NCI-H1092 (cell line): ENCODE measurements at regions not wholly inside any gene's neighbourhood (a gene's known extent, or its start where the extent isn't known, plus 50 kb on each side); places are given as distances from the start of the nearest gene placed in this dataset.

Source experiments
- DNase-seq: peaks from one replicate; lab custom pipeline; 2025; lab: John Stamatoyannopoulos, UW

DNA sequence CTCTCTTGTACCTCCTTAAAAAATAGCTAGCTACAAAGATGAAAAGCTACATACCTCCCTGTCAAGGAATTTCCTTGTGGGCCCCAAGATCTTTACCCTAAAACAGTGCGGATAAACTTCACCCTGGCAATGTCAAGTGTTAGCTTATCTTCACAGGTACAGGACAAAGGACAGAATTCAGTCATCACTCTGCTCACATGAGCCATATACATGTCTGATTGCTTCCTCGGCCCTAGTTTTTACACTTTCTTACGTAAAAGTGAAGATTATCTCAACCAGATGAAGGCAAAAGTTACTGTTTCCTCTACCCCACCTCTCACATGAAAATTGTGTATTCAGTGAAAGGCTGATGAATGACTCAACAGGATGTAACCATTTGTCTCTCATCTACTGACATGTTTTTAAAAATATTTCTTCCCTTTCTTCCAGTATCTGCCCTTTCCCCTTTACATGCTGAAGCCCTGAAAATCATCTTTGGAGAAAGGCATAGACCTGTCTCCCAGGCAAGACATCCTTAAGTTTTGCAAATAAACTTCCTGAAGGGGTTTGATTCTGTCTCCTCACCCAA is 890.1 kb downstream of the GALC start:
- DNase-seq = no peak

DNA sequence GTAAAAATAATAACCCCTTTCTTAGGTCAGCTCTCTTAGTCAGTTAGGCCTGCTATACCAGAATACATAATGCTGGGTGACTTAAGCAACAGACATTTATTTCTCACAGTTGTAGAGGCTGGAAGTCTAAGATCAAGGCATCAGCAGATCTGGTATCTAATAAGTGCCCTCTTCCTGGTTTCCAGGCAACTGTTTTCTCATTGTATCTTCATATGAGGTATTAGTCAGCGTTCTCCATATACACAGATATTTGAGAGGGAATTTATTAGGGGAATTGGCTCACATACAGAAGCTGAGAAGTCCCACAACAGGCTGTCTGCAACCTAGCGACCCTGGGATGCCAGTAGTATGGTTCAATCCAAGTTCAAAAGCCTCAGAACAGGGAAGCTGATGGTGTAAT is 896.0 kb downstream of the GALC start:
- no peak for DNase-seq

DNA sequence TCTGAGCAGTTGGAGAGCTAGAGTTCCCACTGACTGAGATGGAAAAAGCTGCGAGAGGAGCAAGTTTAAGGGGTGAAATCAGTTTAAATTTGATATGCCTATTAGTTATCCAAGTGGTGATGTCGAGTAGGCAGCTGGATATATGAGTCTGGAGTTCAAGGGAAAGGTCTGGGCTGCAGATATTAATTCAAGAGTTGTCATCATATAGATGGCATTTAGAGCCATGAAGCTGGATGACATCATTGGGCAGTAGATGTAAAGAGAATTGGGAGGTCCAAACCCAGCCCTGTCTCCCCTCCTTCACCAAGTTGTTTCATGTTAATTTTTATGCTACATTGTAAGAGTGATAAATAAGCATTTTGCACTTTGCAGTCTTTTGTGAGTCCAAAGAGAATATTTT is 898.1 kb downstream of the GALC start:
- DNase-seq = no peak

DNA sequence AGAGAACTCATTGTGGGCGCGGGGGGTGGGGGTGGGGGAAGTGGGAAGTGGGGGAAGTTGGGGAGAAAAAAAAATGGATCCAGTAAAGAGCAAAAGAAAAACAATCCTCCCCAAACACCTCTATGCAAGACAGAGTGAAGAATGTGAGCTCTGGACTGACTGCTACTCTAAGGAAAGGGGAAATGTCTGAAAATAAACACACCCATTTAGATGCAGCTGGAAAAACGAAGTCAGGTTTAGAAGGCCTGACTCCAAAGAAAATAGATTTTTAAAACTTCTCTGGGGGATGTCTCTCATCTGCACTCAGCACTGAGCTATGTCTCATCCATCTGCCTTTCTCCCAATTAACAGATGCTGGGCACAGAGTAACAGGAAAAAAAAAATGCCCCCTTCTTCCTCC is 904.4 kb downstream of the GALC start:
- no peak for DNase-seq

DNA sequence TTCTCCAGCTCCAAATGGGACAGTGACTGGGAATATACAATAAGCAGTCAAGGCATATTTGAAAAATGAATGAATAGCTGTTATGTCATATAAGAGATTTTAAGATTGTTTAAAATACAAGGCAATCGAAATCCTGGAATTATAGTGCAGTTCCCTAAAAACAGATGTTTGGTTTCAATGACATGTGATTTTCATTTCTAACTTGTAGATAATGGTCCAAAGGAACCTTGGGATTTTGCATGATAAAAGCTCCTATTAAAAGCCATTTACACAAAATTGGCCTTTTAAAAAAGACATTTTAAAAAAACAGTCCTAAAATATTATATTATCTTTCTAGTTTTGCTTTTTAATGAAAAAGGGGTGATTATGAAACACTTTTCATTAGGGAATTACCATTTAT is 905.1 kb downstream of the GALC start:
- no peak for DNase-seq

DNA sequence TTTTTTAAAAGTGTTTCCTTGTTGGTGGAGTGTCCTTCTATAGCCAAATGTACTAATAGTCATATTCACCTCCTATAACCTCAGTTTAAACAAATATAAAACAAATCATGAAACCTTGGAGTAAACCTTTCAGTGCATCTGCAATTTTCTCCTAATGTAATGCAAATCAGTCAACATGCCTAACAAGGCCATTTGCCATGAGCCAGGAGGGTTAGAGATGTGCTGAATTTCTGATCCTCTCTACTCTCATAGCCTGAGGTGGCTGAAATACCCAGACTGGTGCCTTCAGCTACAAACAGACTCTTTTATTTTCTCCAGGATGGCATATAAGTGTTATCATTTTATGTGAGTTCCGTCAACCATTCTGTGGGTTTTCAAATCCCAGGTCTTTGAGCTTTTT is 908.1 kb downstream of the GALC start:
- no peak for DNase-seq

DNA sequence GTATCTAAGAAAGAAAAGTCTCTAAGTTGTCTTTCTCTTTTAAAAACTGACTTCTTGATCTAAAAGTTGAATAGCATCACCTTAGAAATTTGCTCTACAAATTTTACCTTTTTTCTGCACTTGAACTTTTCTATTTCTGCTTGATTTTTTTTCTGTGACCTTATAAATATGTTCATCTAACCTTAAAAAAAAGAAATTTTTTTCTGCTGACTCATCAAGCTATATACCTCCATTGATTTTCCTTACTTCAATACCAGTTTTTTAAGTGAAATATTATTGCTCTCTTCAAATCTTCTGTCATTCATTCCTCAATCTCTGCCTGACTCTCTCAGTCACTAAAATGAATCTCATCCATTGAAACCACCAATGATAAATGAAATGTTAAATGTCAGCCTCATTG is 910.1 kb downstream of the GALC start:
- no peak for DNase-seq

DNA sequence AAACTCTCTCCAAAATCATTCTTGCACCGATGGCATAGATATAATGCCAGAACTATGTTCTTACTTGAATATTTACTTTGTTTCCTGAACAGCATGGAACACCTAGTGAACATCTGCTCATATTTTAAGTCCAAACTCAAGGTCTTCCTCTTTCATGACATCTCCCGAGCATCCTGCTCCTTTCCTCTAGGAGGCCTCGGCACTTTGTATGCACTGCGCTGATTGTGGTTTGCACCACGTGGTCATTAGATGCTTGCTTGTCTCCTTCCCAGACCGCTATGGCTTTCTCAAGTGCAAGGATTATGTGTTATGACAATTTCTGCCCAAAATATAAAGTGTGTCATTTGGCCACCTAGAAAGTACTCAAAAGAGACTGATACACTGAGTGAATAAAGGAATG is 912.0 kb downstream of the GALC start:
- no peak for DNase-seq

DNA sequence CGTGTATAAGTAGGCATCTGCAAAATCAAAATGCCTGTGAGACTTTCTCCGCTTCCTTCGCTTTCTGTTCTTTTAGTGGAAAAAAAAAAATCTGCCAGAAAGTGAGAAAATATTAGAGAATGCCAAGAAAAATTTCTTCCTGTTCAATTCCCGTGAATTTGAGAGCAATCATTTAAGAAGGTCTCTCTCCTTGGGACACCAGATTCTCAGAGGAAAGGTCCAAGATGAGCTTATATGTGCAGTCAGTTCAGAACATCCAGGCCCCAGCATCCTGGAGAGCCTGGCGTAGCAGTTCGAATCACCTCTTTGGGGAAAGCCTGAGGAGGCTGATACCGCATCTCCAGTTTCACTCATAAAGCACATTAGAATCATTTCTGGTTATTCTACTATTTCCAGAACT is 912.8 kb downstream of the GALC start:
- DNase-seq = no peak

DNA sequence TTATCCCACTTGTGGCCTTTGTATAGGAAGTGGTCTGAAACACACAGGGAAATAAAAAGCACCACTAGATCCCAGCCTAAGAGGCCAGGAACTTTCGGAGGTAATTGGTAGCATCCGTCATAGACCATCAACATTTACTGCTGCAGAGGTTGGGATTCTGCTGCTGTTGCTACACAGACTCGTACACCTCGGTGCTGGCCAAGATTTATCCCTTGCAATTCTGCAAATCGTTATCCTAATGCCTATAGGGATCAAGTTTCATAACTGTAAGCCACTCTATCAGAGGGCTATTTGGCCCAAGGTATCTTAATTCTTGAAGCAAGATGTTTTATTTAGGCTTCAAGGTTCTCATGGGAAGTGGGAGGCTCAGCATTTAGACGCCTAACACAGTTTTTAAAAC is 913.6 kb downstream of the GALC start:
- peak; percentile 51 for DNase-seq

DNA sequence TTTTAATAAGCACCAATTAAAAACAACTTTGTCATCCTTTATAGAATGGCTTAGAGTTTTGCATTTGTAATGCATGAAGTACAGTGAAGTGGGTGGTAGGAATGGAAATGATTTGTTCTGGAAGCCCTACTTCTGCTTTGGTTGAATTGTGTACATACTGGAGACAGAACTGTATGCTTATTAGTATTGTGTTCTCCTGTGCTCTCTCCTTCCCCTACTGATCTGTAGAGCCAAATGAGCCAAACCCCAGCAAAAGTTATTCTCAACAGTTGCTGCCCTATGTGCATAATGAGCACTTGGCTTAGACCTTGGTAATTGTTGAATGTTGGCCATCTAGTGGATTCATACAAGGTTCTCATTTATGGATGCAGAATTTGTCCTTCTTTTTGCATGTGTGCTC is 916.1 kb downstream of the GALC start:
- DNase-seq = no peak

DNA sequence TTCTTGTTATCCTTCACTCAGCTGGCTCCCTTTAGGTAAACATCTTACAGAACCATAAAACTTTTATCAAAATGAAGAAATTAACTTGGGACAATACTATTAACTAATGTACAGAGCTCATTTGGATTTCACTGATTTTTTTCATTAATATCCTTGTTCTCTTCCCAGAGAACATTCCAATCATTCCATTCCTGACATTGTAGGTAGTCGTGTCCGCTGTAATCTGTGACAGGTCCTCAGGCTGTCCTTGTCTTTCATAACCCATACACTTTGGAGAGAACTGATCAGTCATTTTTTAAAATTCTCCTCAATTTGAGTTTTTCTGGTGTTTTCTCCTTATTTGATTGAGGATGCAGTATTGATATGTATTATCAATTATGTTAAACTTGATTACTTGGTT is 916.8 kb downstream of the GALC start:
- DNase-seq = no peak

DNA sequence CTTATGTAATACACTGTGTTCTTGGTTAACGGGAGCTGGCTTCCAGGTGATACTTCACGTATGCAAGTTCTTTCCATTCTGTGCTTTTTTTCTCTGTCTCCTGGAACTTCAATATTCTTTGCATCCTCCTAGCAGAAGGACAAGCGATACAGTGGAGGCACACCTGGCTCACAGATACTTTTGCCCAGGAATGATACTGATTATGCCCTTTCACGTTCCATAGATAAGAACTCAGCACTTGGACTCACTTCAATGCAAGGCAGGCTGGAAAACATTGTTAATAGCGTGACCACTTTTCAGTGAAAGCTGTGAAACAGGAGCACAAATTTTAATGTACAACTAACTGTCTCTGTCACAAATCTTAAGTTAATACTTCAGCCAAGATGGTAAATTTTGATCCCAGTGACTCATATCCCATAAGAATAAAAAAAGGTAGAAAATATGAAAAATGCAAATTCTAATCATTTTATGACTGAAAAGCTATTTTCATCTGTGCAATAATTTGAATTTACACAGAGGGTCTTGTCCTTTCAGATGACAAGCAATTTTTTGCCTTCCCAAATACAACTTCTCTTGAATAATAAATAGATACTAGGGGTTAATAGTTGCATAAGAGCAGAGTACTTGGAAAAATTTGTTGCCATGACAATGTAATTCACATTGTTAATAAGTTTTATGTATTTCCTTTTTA is 919.0 kb downstream of the GALC start:
- no peak for DNase-seq

DNA sequence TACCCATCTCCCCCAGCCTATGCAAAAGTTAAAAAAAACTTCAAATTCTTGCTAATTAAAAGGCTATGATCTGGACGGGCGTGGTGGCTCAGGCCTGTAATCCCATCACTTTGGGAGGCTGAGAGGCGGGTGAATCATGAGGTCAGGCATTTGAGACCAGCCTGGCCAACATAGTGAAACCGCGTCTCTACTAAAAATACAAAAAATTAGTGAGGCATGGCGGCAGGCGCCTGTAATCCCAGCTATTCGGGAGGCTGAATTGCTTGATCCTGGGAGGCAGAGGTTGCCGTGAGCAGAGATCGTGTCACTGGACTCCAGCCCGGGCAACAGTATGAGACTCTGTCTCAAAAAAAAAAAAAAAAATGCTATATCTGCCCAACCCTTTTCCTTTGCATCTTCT is 925.4 kb downstream of the GALC start:
- DNase-seq = no peak

DNA sequence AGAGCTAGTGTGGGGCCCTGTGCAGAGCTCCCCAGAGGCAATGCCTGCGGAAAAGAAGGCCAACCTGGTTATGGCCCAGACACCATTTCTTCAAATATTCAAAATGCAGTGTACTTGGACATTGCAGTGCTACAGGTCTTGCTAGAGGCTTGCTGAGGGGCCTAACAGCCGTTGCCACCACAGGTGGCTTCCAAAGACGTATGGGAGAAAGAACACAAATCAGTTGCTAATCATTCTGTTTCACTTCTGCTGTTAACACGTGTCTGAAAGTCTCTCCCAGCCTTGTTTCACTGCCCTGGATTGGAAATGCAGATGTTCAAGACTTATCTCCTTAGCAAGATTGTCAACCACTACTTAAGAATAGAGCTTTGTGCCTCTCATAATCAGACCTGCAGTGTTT is 925.9 kb downstream of the GALC start:
- no peak for DNase-seq

DNA sequence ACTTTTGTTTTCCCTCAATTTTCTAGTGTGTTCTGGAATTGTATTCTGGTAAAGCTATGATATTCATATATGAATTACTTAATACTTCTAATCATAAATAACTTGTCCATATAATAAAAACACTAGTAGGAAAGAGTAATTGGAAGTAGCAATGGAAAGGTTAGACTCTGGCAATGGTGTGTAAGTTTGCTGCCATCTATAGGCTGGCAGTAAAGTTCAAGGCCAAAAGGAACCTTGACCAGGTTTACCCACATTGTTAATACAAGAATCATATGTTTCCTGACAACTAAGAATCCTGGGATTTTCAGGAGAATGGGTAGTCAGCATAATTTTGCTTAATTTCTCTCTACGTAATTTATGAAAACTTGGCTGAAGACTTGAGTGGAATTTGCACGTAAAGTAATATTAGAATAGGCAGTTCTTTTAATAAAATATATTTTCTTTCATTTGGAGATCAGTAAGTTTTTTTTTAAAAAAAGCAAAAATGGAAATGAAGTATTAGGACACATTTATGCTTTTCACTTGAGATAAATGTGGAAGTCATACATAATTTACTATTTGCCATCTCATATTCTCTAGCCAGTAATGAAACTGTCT is 926.7 kb downstream of the GALC start:
- no peak for DNase-seq

DNA sequence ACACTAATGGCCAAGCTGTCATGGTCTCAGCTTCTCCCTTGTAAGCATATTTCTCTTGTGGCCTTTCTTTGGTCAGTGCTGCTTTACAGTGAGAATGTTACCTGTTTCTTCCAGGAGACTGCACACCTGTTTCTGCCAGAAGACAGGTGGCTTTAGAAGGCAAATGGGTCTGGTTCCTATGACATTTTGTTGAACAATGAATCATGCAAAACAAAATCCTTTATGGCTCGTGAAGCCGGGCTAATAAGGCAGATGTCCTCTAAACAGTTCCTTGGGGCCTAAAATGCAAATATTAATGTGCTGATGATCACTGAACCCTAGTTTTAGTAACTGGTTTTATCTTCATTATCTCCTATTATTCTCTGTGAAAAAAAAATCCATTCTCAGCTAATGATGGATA is 927.6 kb downstream of the GALC start:
- no peak for DNase-seq

DNA sequence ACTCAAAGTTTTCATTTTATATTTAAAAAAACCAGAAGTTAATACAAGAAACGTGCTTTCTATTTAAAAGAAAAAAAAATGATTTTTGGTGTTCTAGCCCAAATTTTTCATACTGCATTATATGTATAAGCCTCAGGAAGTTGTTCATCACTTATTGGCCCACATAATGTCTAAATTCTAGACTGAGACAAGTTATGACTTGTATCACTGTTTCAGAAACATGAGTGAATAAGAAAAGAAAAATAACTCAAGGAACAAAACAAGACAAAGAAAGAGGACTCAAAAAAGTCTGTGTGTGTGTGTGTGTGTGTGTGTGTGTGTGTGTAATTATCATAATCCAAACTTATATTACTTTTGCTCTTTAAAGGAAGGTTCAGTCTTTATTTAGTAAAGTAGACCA is 929.8 kb downstream of the GALC start:
- no peak for DNase-seq

DNA sequence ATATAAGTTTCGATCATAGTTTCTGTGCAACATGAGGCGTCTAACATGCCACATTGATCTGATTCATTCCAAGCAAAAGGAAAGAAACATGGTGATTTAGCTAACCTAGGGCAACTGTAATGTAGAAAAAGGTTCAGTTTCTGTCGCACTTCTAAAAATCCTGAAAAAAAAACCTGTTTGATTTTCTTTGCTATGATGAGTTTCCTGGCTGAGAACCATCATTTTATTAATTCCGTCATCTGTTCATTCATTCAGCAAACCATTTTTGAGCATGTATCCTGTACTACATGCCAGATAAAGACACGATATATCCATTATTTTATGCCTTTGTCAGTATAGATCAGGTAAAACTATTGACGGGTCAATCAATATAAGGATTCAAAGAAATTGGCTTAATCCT is 932.6 kb downstream of the GALC start:
- no peak for DNase-seq

DNA sequence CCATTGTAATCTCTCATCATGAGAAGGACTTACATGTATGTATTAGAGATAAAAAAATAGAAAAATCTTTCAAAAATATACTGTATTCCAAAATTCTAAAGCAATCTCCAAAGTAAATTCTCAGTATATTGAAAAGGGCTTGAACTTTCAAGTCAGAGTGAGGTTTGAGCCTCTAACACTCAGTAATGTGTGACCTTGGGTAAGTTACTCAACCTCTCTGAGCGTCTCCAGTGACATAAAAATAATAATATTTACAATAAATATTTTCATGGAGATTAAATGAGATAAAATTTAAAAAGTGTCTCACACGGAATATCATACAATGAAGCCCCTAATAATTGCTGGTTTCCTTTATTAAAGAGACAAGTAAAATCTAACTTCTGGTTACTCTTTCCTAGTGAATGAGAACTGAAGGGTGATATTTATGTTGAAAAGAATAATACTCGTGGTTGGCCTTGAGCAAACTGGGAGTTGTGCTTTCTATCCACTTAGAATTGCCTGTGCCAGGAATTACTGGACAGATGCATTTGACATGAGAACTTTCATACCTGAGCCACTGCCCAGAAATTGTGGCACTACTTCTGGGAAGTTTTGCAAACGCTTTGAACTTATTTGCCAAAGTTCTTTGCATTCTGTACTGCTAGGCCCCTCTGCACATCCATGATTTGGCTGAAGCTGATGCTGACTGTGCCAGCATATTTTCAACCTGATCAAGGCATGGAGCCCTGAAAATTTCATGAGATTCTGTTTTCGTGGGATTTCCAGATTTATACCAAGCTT is 933.7 kb downstream of the GALC start:
- no peak for DNase-seq

DNA sequence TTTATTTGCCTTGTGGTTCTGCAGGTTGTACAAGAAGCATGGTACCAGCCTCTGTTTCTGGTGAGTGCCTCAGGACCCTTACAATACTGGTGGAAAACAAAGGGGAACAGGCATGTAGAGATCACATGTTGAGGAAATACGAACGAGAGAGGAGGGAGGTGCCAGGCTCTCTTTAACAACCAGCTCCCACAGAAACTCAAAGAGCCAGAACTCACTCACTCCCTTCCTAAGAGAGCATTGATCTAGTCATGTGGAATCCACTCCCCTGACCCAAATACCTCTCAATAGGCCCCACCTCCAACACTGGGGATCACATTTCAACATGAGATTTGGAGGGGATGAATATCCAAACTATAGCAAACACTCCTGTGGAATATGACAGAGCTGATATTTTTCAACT is 938.0 kb downstream of the GALC start:
- DNase-seq = no peak

DNA sequence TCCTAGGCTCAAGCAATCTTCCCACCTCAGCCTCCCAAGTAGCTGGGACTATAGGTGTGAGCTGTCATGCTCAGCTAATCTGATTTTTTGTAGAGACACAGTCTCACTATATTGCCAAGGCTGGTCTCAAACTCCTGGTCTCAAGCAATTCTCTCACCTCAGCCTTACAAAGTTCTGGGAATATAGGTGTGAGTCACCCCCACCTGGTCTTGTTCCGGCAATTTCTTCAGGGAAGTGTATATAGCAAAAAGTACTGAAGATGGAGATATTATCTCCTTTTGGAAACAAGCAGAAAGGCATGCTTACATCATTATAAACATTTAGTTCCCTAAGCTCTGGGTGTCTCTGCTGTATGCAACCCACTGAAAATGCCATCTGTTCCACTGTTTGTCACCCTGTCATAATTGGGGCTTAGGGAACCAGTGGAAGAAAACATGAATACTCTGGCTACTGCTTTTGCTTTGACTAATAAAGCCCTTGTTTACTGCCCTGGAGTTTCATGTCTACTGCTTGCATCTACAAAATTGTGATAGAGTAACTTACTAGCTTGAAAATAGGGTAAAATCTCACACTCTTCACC is 940.2 kb downstream of the GALC start:
- no peak for DNase-seq

DNA sequence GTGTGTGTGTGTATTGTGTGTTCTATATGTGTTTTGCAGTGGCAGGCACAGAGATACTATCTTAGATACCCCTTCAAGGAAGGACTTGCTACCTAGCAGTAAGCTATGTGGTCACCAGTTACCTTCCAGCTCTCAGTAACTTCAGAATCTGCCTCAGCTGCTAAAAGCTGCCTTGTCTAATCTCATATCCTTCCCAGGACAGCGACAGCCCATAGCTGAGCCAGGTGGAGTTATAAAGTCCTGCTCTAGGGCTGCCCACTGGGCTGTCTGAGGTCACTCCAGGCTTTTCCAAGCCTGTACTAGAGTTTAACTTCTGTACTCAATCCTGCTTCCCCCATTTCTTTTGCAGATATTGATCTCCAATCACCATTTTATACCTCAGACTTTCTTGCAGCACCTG is 942.6 kb downstream of the GALC start:
- DNase-seq = no peak
